ENCODE measurements at regions not wholly inside any gene's neighbourhood (a gene's known extent, or its start where the extent isn't known, plus 50 kb on each side); places are given as distances from the start of the nearest gene placed in this dataset.

DNA sequence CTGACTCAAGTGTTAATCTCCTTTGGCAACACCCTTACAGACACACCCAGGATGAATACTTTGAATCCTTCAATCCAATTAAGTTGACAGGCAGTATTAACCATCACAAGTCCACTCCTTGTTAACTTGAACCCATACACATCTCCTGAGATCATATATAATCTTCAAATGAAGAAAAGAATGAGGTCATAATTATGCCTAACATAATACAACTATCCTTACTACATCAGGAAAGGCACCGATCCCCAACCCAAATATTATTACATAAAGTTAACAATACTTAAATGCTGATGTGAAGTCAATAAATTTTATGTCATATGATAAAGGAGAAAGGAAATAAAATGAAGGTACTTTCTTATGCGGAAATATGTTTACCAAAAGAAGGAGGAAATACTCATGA lies 649.9 kb downstream of the KCNJ2 start:
- Histone ChIP-seq H3K9ac (ENCODE audit: low read depth in 1 of 2, low read length in 2 of 2) (no peak overlapping the region), H3K4me3 (ENCODE audit: low read depth in 1 of 3, low read length in 3 of 3) (no peak overlapping the region), H3K4me1 (ENCODE audit: control insufficient read depth in 4 of 4, insufficient read depth in 4 of 4, low read length in 3 of 4) (no peaks in the 10 kb centered on the region), H3K27me3 (ENCODE audit: control insufficient read depth in 4 of 4, insufficient read depth in 4 of 4, low read length in 3 of 4) (no peaks in the 10 kb centered on the region), H3K27ac (ENCODE audit: low read depth in 1 of 2, low read length in 2 of 2) (no peak overlapping the region), H3K36me3 (ENCODE audit: control insufficient read depth in 4 of 4, insufficient read depth in 3 of 4, low read depth in 1 of 4, low read length in 3 of 4) (no peaks in the 10 kb centered on the region), H3K9me3 (ENCODE audit: control insufficient read depth in 4 of 4, low read length in 3 of 4) (no peaks in the 10 kb centered on the region)
- TF ChIP-seq NR2F2 (IDR thresholded peaks at IDR 0.05) (no peak), RAD21 (IDR thresholded peaks at IDR 0.05) (no peak), HNF4A (conservative IDR thresholded peaks at IDR 0.05) (no peak), TAF1 (conservative IDR thresholded peaks at IDR 0.05) (no peak), GABPA (IDR thresholded peaks at IDR 0.05 in 1 of 2, conservative IDR thresholded peaks at IDR 0.05 in 1 of 2) (no peak), SP1 (IDR thresholded peaks at IDR 0.05) (no peak), RXRA (IDR thresholded peaks at IDR 0.05) (no peak), YY1 (IDR thresholded peaks at IDR 0.05) (no peak), FOXA1 (IDR thresholded peaks at IDR 0.05) (no peak), JUND (IDR thresholded peaks at IDR 0.05) (no peak), HNF4G (IDR thresholded peaks at IDR 0.05) (no peak), EGR1 (IDR thresholded peaks at IDR 0.05; ENCODE audit: low read depth in 2 of 2) (no peak)
- TF ChIP-seq, protein P1, sequence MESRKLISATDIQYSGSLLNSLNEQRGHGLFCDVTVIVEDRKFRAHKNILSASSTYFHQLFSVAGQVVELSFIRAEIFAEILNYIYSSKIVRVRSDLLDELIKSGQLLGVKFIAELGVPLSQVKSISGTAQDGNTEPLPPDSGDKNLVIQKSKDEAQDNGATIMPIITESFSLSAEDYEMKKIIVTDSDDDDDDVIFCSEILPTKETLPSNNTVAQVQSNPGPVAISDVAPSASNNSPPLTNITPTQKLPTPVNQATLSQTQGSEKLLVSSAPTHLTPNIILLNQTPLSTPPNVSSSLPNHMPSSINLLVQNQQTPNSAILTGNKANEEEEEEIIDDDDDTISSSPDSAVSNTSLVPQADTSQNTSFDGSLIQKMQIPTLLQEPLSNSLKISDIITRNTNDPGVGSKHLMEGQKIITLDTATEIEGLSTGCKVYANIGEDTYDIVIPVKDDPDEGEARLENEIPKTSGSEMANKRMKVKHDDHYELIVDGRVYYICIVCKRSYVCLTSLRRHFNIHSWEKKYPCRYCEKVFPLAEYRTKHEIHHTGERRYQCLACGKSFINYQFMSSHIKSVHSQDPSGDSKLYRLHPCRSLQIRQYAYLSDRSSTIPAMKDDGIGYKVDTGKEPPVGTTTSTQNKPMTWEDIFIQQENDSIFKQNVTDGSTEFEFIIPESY (IDR thresholded peaks at IDR 0.05), result no peak
- TF ChIP-seq, protein P2, sequence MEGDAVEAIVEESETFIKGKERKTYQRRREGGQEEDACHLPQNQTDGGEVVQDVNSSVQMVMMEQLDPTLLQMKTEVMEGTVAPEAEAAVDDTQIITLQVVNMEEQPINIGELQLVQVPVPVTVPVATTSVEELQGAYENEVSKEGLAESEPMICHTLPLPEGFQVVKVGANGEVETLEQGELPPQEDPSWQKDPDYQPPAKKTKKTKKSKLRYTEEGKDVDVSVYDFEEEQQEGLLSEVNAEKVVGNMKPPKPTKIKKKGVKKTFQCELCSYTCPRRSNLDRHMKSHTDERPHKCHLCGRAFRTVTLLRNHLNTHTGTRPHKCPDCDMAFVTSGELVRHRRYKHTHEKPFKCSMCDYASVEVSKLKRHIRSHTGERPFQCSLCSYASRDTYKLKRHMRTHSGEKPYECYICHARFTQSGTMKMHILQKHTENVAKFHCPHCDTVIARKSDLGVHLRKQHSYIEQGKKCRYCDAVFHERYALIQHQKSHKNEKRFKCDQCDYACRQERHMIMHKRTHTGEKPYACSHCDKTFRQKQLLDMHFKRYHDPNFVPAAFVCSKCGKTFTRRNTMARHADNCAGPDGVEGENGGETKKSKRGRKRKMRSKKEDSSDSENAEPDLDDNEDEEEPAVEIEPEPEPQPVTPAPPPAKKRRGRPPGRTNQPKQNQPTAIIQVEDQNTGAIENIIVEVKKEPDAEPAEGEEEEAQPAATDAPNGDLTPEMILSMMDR (IDR thresholded peaks at IDR 0.05; ENCODE audit: low read depth, low read length, missing input control), result no peak
- 95% methylated on average over 2 of the region's 2 CpGs for WGBS
- no peak for DNase-seq (ENCODE audit: low spot score)

DNA sequence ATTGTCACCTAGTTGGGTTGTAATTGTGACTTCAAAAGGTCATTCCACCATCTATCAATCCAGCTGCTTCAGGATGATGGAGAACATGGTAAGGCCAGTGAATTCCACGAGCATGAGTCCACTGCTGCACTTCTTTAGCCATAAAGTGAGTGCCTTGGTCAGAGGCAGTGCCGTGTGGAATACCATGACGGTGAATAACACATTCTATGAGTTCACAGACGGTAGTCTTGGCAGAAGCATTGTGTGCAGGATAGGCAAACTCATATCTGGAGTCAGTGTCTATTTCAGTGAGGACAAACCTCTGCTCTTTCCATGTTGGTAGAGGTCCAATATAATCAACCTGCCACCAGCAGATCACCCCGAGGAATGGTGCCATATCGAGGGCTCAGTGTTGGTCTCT lies 650.9 kb downstream of the KCNJ2 start:
- no peak for DNase-seq (ENCODE audit: low spot score)
- Histone ChIP-seq H3K4me1 (ENCODE audit: control insufficient read depth in 4 of 4, insufficient read depth in 4 of 4, low read length in 3 of 4) (no peaks in the 10 kb centered on the region), H3K36me3 (ENCODE audit: control insufficient read depth in 4 of 4, insufficient read depth in 3 of 4, low read depth in 1 of 4, low read length in 3 of 4) (no peaks in the 10 kb centered on the region), H3K9me3 (ENCODE audit: control insufficient read depth in 4 of 4, low read length in 3 of 4) (no peaks in the 10 kb centered on the region), H3K9ac (ENCODE audit: low read depth in 1 of 2, low read length in 2 of 2) (no peak overlapping the region), H3K27me3 (ENCODE audit: control insufficient read depth in 4 of 4, insufficient read depth in 4 of 4, low read length in 3 of 4) (no peaks in the 10 kb centered on the region), H3K4me3 (ENCODE audit: low read depth in 1 of 3, low read length in 3 of 3) (no peak overlapping the region), H3K27ac (ENCODE audit: low read depth in 1 of 2, low read length in 2 of 2) (no peak overlapping the region)
- 89% methylated on average over 6 of the region's 6 CpGs for WGBS
- TF ChIP-seq, protein P2 (IDR thresholded peaks at IDR 0.05; ENCODE audit: low read depth, low read length, missing input control), result no peak
- TF ChIP-seq RXRA (IDR thresholded peaks at IDR 0.05) (no peak), FOXA2 (IDR thresholded peaks at IDR 0.05) (no peak), NR2F2 (IDR thresholded peaks at IDR 0.05) (no peak), GABPA (IDR thresholded peaks at IDR 0.05 in 1 of 2, conservative IDR thresholded peaks at IDR 0.05 in 1 of 2) (no peak), YY1 (IDR thresholded peaks at IDR 0.05) (no peak), EGR1 (IDR thresholded peaks at IDR 0.05; ENCODE audit: low read depth in 2 of 2) (no peak), HNF4A (conservative IDR thresholded peaks at IDR 0.05) (no peak), HNF4G (IDR thresholded peaks at IDR 0.05) (no peak), SP1 (IDR thresholded peaks at IDR 0.05) (no peak), RAD21 (IDR thresholded peaks at IDR 0.05) (no peak), JUND (IDR thresholded peaks at IDR 0.05) (no peak), FOXA1 (IDR thresholded peaks at IDR 0.05) (no peak)
- TF ChIP-seq, protein P3, sequence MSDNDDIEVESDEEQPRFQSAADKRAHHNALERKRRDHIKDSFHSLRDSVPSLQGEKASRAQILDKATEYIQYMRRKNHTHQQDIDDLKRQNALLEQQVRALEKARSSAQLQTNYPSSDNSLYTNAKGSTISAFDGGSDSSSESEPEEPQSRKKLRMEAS (IDR thresholded peaks at IDR 0.05), result no peak
- TF ChIP-seq, protein P4, sequence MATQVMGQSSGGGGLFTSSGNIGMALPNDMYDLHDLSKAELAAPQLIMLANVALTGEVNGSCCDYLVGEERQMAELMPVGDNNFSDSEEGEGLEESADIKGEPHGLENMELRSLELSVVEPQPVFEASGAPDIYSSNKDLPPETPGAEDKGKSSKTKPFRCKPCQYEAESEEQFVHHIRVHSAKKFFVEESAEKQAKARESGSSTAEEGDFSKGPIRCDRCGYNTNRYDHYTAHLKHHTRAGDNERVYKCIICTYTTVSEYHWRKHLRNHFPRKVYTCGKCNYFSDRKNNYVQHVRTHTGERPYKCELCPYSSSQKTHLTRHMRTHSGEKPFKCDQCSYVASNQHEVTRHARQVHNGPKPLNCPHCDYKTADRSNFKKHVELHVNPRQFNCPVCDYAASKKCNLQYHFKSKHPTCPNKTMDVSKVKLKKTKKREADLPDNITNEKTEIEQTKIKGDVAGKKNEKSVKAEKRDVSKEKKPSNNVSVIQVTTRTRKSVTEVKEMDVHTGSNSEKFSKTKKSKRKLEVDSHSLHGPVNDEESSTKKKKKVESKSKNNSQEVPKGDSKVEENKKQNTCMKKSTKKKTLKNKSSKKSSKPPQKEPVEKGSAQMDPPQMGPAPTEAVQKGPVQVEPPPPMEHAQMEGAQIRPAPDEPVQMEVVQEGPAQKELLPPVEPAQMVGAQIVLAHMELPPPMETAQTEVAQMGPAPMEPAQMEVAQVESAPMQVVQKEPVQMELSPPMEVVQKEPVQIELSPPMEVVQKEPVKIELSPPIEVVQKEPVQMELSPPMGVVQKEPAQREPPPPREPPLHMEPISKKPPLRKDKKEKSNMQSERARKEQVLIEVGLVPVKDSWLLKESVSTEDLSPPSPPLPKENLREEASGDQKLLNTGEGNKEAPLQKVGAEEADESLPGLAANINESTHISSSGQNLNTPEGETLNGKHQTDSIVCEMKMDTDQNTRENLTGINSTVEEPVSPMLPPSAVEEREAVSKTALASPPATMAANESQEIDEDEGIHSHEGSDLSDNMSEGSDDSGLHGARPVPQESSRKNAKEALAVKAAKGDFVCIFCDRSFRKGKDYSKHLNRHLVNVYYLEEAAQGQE (IDR thresholded peaks at IDR 0.05), result no peak
- TF ChIP-seq, protein P1 (IDR thresholded peaks at IDR 0.05), result no peak
- TF ChIP-seq, protein P5, sequence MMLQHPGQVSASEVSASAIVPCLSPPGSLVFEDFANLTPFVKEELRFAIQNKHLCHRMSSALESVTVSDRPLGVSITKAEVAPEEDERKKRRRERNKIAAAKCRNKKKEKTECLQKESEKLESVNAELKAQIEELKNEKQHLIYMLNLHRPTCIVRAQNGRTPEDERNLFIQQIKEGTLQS (IDR thresholded peaks at IDR 0.05), result no peak

Data from liver (tissue), 8 donors.